Pancreas (tissue), 10 donors: ENCODE measurements at regions not wholly inside any gene's neighbourhood (a gene's known extent, or its start where the extent isn't known, plus 50 kb on each side); places are given as distances from the start of the nearest gene placed in this dataset.

Experiments used
- ATAC-seq, 4 donors: fragments of 200-7000 bp; cut with Tn5 transposase; one replicate each; pipeline versions ENCODE4 v1.8.0 to v1.9.1; 2020; ENCODE audit warnings: mild to moderate bottlenecking in 4 of 4, moderate library complexity in 4 of 4
- DNase-seq, 6 donors: peaks; one replicate each; pipeline ENCODE4 v3.0.0-alpha.2; 2020
- FAIRE-seq: peaks from 2 replicates; lab custom pipeline; 2012; peaks lifted over from hg19 to GRCh38; lab: Jason Lieb, UNC
- H3K27ac ChIP-seq, 4 donors: fragments of 200-600 bp; sonication (generic); 1 replicate in 3 of 4; 2 replicates in 1 of 4; pipeline versions ENCODE4 v1.5.0 to v1.8.0; 2020
- H3K27me3 ChIP-seq, 4 donors: fragments of 200-600 bp; one replicate each; pipeline ENCODE4 v1.8.0; 2021
- H3K36me3 ChIP-seq, 3 donors: fragments of 200-600 bp; sonication (generic) in 1 of 3; one replicate each; pipeline versions ENCODE4 v1.5.0 to v1.8.0; 2020 to 2021
- H3K4me1 ChIP-seq, 3 donors: fragments of 200-600 bp; one replicate each; pipeline ENCODE4 v1.8.0; 2021
- H3K4me3 ChIP-seq, 4 donors: fragments of 200-600 bp; sonication (generic) in 2 of 4; one replicate each; pipeline versions ENCODE4 v1.5.0 to v1.8.0; 2020 to 2021
- H3K9me3 ChIP-seq, 4 donors: fragments of 200-600 bp; one replicate each; pipeline ENCODE4 v1.8.0; 2021
- CTCF ChIP-seq, 4 donors: fragments of 200-600 bp; sonication (generic) in 3 of 4; IDR thresholded peaks; one replicate each; pipeline versions ENCODE4 v1.5.0 to v1.8.0; 2021; ENCODE audit warnings: antibody characterized with exemption in 4 of 4
- WGBS, 2 donors: extraction: QIAGEN DNeasy Blood & Tissue Kit; methylation state at CpG; one replicate each; pipeline ENCODE4 v1.1.7; 2013; 5-methylcytosine and 5-hydroxymethylcytosine counted together
- intact Hi-C, 3 donors: fragments of 100-400 bp; cut with DNase I; formaldehyde crosslinking; loops; one replicate each; pipeline versions ENCODE4 v1.11.1 to v1.14.2; 2022
- donor health status: healthy with polysubstance abuse.
- donor health status: DM: no; HTN: no; CAD: no; lungs with moderate emphysema.
- donor health status: DM: no; HTN: no; CAD: no.
- donor health status: control.
- donor health status: control.
- donor health status: Bipolar disorder and iron deficiency.
- donor health status: DM: yes; HTN: yes; CAD: no.
- donor health status: DM: no; HTN: no; CAD: no.
- donor health status: DM: no; HTN: no; CAD: no.
- donor health status: DM: yes; HTN: yes; CAD: no.

- Histone ChIP-seq H3K4me1 (no peaks in the 10 kb centered on the region), H3K27me3 (no peaks in the 10 kb centered on the region), H3K9me3 (peaks cover 0 to 3% (median 0%) of the 10 kb centered on the region in 4 donors), H3K4me3 (no peak overlapping the region), H3K36me3 (no peaks in the 10 kb centered on the region), H3K27ac (no peak overlapping the region)
- DNase-seq (no peak), ATAC-seq (no peak), FAIRE-seq (no peak)
- WGBS, 2 donors: 48 to 60% methylated on average over 2 of the region's 2 CpGs
- intact Hi-C loops: no loop called here
- TF ChIP-seq CTCF (IDR thresholded peaks at IDR 0.05): no peak
These were observed 539.3 kb downstream of the MTRR start for GRCh38 chr5:8408258-8408657.

- ATAC-seq: no peak
- FAIRE-seq: no peak
- H3K4me3 ChIP-seq: no peak overlapping the region
- H3K9me3 ChIP-seq: no peaks in the 10 kb centered on the region
- no peaks in the 10 kb centered on the region for H3K4me1 ChIP-seq
- no peak overlapping the region for H3K27ac ChIP-seq
- WGBS, 2 donors: 63 to 81% methylated on average over 4 of the region's 4 CpGs
- H3K36me3 ChIP-seq: no peaks in the 10 kb centered on the region
- H3K27me3 ChIP-seq: no peaks in the 10 kb centered on the region
- intact Hi-C loops: no loop called here
- no peak for DNase-seq
- no peak for TF ChIP-seq CTCF (IDR thresholded peaks at IDR 0.05)
These were observed 541.7 kb downstream of the MTRR start for GRCh38 chr5:8410618-8411017.

GRCh38 chr5:8413975-8414374 is 545.0 kb downstream of the MTRR start:
- DNase-seq (no peak), ATAC-seq (no peak), FAIRE-seq (no peak)
- H3K27ac ChIP-seq: no peak overlapping the region
- no peaks in the 10 kb centered on the region for H3K9me3 ChIP-seq
- 57 to 63% methylated on average over 7 of the region's 7 CpGs for WGBS, 2 donors
- H3K4me3 ChIP-seq: no peak overlapping the region
- no peaks in the 10 kb centered on the region for H3K27me3 ChIP-seq
- TF ChIP-seq CTCF (IDR thresholded peaks at IDR 0.05): no peak
- H3K4me1 ChIP-seq: no peaks in the 10 kb centered on the region
- no peaks in the 10 kb centered on the region for H3K36me3 ChIP-seq
- intact Hi-C loops: no loop called here

GRCh38 chr5:8417316-8418048 is 548.5 kb downstream of the MTRR start:
- DNase-seq (no peak), FAIRE-seq (no peak), ATAC-seq (no peak)
- Histone ChIP-seq H3K36me3 (no peaks in the 10 kb centered on the region), H3K27ac (no peak overlapping the region), H3K27me3 (no peaks in the 10 kb centered on the region), H3K9me3 (no peaks in the 10 kb centered on the region), H3K4me3 (no peak overlapping the region), H3K4me1 (no peaks in the 10 kb centered on the region)
- WGBS, 2 donors: 24 to 28% methylated on average over 4 of the region's 4 CpGs
- intact Hi-C loops: no loop called here
- no peak for TF ChIP-seq CTCF (IDR thresholded peaks at IDR 0.05)

GRCh38 chr5:8418049-8418426 is 549.1 kb downstream of the MTRR start:
- H3K4me1 ChIP-seq: no peaks in the 10 kb centered on the region
- WGBS, 2 donors: 37 to 47% methylated on average over 3 of the region's 3 CpGs
- no peak overlapping the region for H3K27ac ChIP-seq
- no peak for TF ChIP-seq CTCF (IDR thresholded peaks at IDR 0.05)
- DNase-seq (no peak), FAIRE-seq (no peak), ATAC-seq (no peak)
- H3K27me3 ChIP-seq: no peaks in the 10 kb centered on the region
- H3K4me3 ChIP-seq: no peak overlapping the region
- intact Hi-C loops: no loop called here
- H3K36me3 ChIP-seq: no peaks in the 10 kb centered on the region
- H3K9me3 ChIP-seq: no peaks in the 10 kb centered on the region
